ENCODE measurements at regions not wholly inside any gene's neighbourhood (a gene's known extent, or its start where the extent isn't known, plus 50 kb on each side); places are given as distances from the start of the nearest gene placed in this dataset.
"Not testable (repeated sequence)": the region's sequence is repeated elsewhere in the genome, so short reads cannot be mapped to it uniquely, and the experiment has no call there.

GRCh38 chr20:17822039-17822438 is 122.3 kb downstream of the BANF2 start:
- no peak for TF ChIP-seq CTCF (IDR thresholded peaks at IDR 0.05; ENCODE audit: low read depth, low read length)
- Histone ChIP-seq H3K27ac (no peak overlapping the region), H3K9me3 (ENCODE audit: severe bottlenecking) (no peaks in the 10 kb centered on the region), H3K27me3 (ENCODE audit: insufficient read depth, low read depth, severe bottlenecking) (no peaks in the 10 kb centered on the region), H3K36me3 (no peaks in the 10 kb centered on the region), H3K4me3 (ENCODE audit: low read depth, low read length) (no peak overlapping the region)
- no peak for DNase-seq

GRCh38 chr20:17821606-17822005 is 121.8 kb downstream of the BANF2 start:
- DNase-seq; H3K27ac ChIP-seq; H3K36me3 ChIP-seq; H3K4me3 ChIP-seq (ENCODE audit: low read depth, low read length); H3K9me3 ChIP-seq (ENCODE audit: severe bottlenecking); H3K27me3 ChIP-seq (ENCODE audit: insufficient read depth, low read depth, severe bottlenecking): not testable (repeated sequence)

- Histone ChIP-seq H3K9me3 (ENCODE audit: severe bottlenecking) (no peaks in the 10 kb centered on the region), H3K27me3 (ENCODE audit: insufficient read depth, low read depth, severe bottlenecking) (no peaks in the 10 kb centered on the region)
- no peak for TF ChIP-seq CTCF (IDR thresholded peaks at IDR 0.05; ENCODE audit: low read depth, low read length)
Measured at GRCh38 chr20:17819395-17820093, 119.8 kb downstream of the BANF2 start.

GRCh38 chr20:17818187-17818586 is 118.4 kb downstream of the BANF2 start:
- no peak overlapping the region for H3K27ac ChIP-seq
- no peak for TF ChIP-seq CTCF (IDR thresholded peaks at IDR 0.05; ENCODE audit: low read depth, low read length)
- no peak for DNase-seq
- no peak overlapping the region for H3K4me3 ChIP-seq (ENCODE audit: low read depth, low read length)
- H3K27me3 ChIP-seq (ENCODE audit: insufficient read depth, low read depth, severe bottlenecking) = no peaks in the 10 kb centered on the region
- H3K9me3 ChIP-seq (ENCODE audit: severe bottlenecking) = no peaks in the 10 kb centered on the region
- H3K36me3 ChIP-seq = no peaks in the 10 kb centered on the region

More at GRCh38 chr20:17819395-17820093, 119.8 kb downstream of the BANF2 start:
- DNase-seq = no peak
- Histone ChIP-seq H3K4me3 (ENCODE audit: low read depth, low read length) (no peak overlapping the region), H3K36me3 (no peaks in the 10 kb centered on the region), H3K27ac (no peak overlapping the region)

- TF ChIP-seq CTCF (IDR thresholded peaks at IDR 0.05; ENCODE audit: low read depth, low read length) = no peak
- H3K36me3 ChIP-seq = no peaks in the 10 kb centered on the region
- H3K4me3 ChIP-seq (ENCODE audit: low read depth, low read length) = no peak overlapping the region
- no peaks in the 10 kb centered on the region for H3K9me3 ChIP-seq (ENCODE audit: severe bottlenecking)
- no peak overlapping the region for H3K27ac ChIP-seq
- DNase-seq = no peak
- H3K27me3 ChIP-seq (ENCODE audit: insufficient read depth, low read depth, severe bottlenecking) = no peaks in the 10 kb centered on the region
Measured at GRCh38 chr20:17816804-17817587, 117.2 kb downstream of the BANF2 start.

GRCh38 chr20:17811628-17811965 is 111.8 kb downstream of the BANF2 start:
- no peak overlapping the region for H3K4me3 ChIP-seq (ENCODE audit: low read depth, low read length)

More at GRCh38 chr20:17811628-17811965, 111.8 kb downstream of the BANF2 start:
- Histone ChIP-seq H3K9me3 (ENCODE audit: severe bottlenecking) (no peaks in the 10 kb centered on the region), H3K36me3 (no peaks in the 10 kb centered on the region), H3K27ac (no peak overlapping the region), H3K27me3 (ENCODE audit: insufficient read depth, low read depth, severe bottlenecking) (no peaks in the 10 kb centered on the region)
- no peak for DNase-seq
- TF ChIP-seq CTCF (IDR thresholded peaks at IDR 0.05; ENCODE audit: low read depth, low read length) = no peak
